A673 (cell line): ENCODE measurements at regions not wholly inside any gene's neighbourhood (a gene's known extent, or its start where the extent isn't known, plus 50 kb on each side); places are given as distances from the start of the nearest gene placed in this dataset.

Experiments used
- BruUV-seq: library from RNA; stranded (reverse); fragments of 400-500 nt; replicated peaks from 2 replicates; lab custom pipeline; 2021; lab: Mats Ljungman, UMichigan
- CTCF ChIA-PET: fragments of 300-600 bp; sonication (Branson Sonifier 250); formaldehyde crosslinking; loops from one replicate; lab custom pipeline; 2022; ENCODE audit warnings: antibody characterized with exemption; lab: Charles Lee
- POLR2A ChIA-PET: fragments of 300-600 bp; sonication (Branson Sonifier 250); formaldehyde crosslinking; loops from one replicate; lab custom pipeline; 2022; ENCODE audit warnings: antibody characterized with exemption; ENCODE audit not compliant: low non-redundant PET; lab: Charles Lee
- DNase-seq: peaks from one replicate; pipeline ENCODE4 v3.0.0-alpha.2; 2015; ENCODE audit warnings: low spot score
- H3K27ac ChIP-seq: fragments of 200-600 bp; sonication (generic); 2 replicates; pipeline ENCODE4 v1.5.1; 2016; ENCODE audit warnings: mixed run types, low read depth, mild to moderate bottlenecking, mixed read lengths, antibody characterized with exemption, low read length; ENCODE audit not compliant: poor library complexity, severe bottlenecking
- H3K27me3 ChIP-seq: fragments of 200-600 bp; sonication (generic); replicated peaks from 2 replicates; pipeline ENCODE4 v1.6.1; 2017; ENCODE audit warnings: mixed run types, low read depth, mild to moderate bottlenecking, mixed read lengths, antibody characterized with exemption, low read length; ENCODE audit not compliant: insufficient read depth, poor library complexity
- H3K36me3 ChIP-seq: fragments of 200-600 bp; sonication (generic); 2 replicates; pipeline ENCODE4 v1.6.1; 2016; ENCODE audit warnings: mixed run types, mild to moderate bottlenecking, mixed read lengths, antibody characterized with exemption, low read length; ENCODE audit not compliant: insufficient read depth, poor library complexity, severe bottlenecking
- H3K4me1 ChIP-seq: fragments of 200-600 bp; sonication (generic); 2 replicates; pipeline ENCODE4 v1.6.1; 2017; ENCODE audit warnings: mixed run types, mild to moderate bottlenecking, mixed read lengths, antibody characterized with exemption, low read length; ENCODE audit not compliant: insufficient read depth, poor library complexity, severe bottlenecking
- H3K4me3 ChIP-seq: fragments of 200-600 bp; sonication (generic); 2 replicates; pipeline ENCODE4 v1.5.1; 2016; ENCODE audit warnings: low read depth, mixed run types, mild to moderate bottlenecking, mixed read lengths, low read length; ENCODE audit not compliant: poor library complexity, severe bottlenecking
- H3K9me3 ChIP-seq: fragments of 200-600 bp; sonication (generic); 2 replicates; pipeline ENCODE4 v1.6.1; 2016; ENCODE audit warnings: mixed run types, low read depth, mild to moderate bottlenecking, mixed read lengths, antibody characterized with exemption, low read length; ENCODE audit not compliant: poor library complexity, severe bottlenecking
- EZH2 ChIP-seq: fragments of 200-600 bp; sonication (generic); IDR thresholded peaks from 2 replicates; pipeline ENCODE4 v1.6.1; 2017; ENCODE audit warnings: borderline replicate concordance, low read depth, mild to moderate bottlenecking, mixed read lengths, antibody characterized with exemption, low read length; ENCODE audit not compliant: poor library complexity, severe bottlenecking
- intact Hi-C: fragments of 100-400 bp; cut with micrococcal nuclease; formaldehyde crosslinking; loops from one replicate; pipeline ENCODE4 v1.10.0; 2022; ENCODE audit not compliant: unreplicated experiment
- TF ChIP-seq, protein P1 (sequence below): fragments of 300-800, 200-600 bp; sonication (generic); conservative IDR thresholded peaks from 2 replicates; pipeline ENCODE4 v1.5.1; 2017; ENCODE audit warnings: low read depth, mild to moderate bottlenecking, antibody characterized with exemption, low read length, moderate library complexity, mixed read lengths

DNA sequence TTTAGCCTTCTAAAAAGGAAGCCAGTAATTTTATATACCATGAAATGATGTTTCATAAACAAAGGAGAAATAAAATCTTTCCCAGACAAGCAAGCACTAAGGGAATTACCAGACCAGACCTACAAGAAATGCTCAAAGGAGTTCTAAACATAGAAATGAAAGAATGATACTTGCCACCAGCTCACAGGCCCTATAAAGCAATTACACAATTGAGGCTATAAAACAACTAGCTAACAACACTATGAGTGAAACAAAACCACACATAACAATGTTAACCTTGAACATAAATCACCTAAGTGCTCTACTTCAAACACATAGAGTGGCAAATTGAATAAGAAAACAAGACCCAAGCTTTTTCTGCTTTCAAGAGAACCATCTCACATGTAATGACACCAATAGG lies 123.8 kb downstream of the BARHL2 start:
- BruUV-seq, result no TSS peak
- CTCF ChIA-PET, result no interaction called here
- POLR2A ChIA-PET, result no interaction called here
- no peak for DNase-seq
- Histone ChIP-seq H3K27me3 (no peaks in the 10 kb centered on the region), H3K27ac (no peak overlapping the region), H3K4me3 (no peak overlapping the region), H3K4me1 (no peaks in the 10 kb centered on the region), H3K36me3 (no peaks in the 10 kb centered on the region), H3K9me3 (peaks cover 41% of the 10 kb centered on the region)
- TF ChIP-seq, protein P1, sequence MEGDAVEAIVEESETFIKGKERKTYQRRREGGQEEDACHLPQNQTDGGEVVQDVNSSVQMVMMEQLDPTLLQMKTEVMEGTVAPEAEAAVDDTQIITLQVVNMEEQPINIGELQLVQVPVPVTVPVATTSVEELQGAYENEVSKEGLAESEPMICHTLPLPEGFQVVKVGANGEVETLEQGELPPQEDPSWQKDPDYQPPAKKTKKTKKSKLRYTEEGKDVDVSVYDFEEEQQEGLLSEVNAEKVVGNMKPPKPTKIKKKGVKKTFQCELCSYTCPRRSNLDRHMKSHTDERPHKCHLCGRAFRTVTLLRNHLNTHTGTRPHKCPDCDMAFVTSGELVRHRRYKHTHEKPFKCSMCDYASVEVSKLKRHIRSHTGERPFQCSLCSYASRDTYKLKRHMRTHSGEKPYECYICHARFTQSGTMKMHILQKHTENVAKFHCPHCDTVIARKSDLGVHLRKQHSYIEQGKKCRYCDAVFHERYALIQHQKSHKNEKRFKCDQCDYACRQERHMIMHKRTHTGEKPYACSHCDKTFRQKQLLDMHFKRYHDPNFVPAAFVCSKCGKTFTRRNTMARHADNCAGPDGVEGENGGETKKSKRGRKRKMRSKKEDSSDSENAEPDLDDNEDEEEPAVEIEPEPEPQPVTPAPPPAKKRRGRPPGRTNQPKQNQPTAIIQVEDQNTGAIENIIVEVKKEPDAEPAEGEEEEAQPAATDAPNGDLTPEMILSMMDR, result no peak
- TF ChIP-seq EZH2, result no peak
- intact Hi-C loops, result no loop called here

- Histone ChIP-seq H3K27ac (no peak overlapping the region), H3K4me3 (no peak overlapping the region), H3K9me3 (peaks cover 33% of the 10 kb centered on the region), H3K4me1 (no peaks in the 10 kb centered on the region), H3K27me3 (no peaks in the 10 kb centered on the region), H3K36me3 (no peaks in the 10 kb centered on the region)
- intact Hi-C loops, result no loop called here
- no peak for TF ChIP-seq EZH2
- TF ChIP-seq, protein P1, result no peak
- POLR2A ChIA-PET, result no interaction called here
- no TSS peak for BruUV-seq
- CTCF ChIA-PET, result no interaction called here
- DNase-seq, result no peak
Measured at GRCh38 chr1:90591970-90592356, 125.1 kb downstream of the BARHL2 start.

DNA sequence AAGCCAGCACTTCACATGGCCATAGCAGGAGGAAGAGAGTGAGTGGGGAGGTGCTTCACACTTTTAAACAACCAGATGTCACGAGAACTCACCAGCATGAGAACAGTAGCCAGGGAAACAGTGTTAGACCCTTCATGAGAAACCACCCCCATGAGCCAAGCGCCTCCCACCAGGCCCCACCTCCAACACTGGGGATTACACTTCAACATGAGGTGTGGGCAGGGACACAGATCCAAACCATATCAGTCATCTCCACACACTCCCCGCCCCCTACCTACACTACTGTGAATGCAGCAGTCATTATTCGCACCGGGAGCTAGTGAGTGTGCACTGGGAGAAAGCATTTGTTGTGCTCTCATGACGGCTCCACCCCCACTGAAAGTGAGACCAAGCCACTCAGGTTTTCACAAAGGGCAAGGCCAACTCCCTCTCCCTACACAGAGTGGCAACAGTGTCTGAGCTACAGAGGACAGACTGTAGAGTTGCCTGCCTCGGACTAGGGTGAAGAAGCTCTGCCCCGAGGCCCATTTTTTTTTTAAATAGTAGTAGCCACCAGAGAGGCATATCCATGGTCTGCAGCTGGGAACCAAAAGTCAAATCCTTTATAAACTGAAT lies 125.6 kb downstream of the BARHL2 start:
- TF ChIP-seq, protein P1, result no peak
- no peak for TF ChIP-seq EZH2
- no peak for DNase-seq
- H3K9me3 ChIP-seq, result peaks cover 31% of the 10 kb centered on the region
- intact Hi-C loops, result no loop called here
- POLR2A ChIA-PET, result no interaction called here
- H3K27ac ChIP-seq, result no peak overlapping the region
- no TSS peak for BruUV-seq
- H3K27me3 ChIP-seq, result no peaks in the 10 kb centered on the region
- CTCF ChIA-PET, result no interaction called here
- H3K4me1 ChIP-seq, result no peaks in the 10 kb centered on the region
- no peak overlapping the region for H3K4me3 ChIP-seq
- no peaks in the 10 kb centered on the region for H3K36me3 ChIP-seq
